OCI-LY7 (cell line): ENCODE measurements at regions not wholly inside any gene's neighbourhood (a gene's known extent, or its start where the extent isn't known, plus 50 kb on each side); places are given as distances from the start of the nearest gene placed in this dataset.

ENCODE experiments used
- BruUV-seq: library from RNA; stranded (reverse); fragments of 400-500 nt; replicated peaks from 2 replicates; lab custom pipeline; 2021; lab: Mats Ljungman, UMichigan
- CTCF ChIA-PET: fragments of 300-600 bp; sonication (Branson Sonifier 250); formaldehyde crosslinking; loops from one replicate; lab custom pipeline; 2022; ENCODE audit warnings: antibody characterized with exemption; ENCODE audit not compliant: unreplicated experiment; lab: Charles Lee
- POLR2A ChIA-PET: fragments of 300-600 bp; sonication (Branson Sonifier 250); formaldehyde crosslinking; loops from one replicate; lab custom pipeline; 2022; ENCODE audit warnings: antibody characterized with exemption; lab: Charles Lee
- DNase-seq: peaks from one replicate; pipeline ENCODE4 v3.0.0-alpha.2; 2015; ENCODE audit warnings: low spot score
- H2AFZ ChIP-seq: fragments of 200-600 bp; sonication (generic), shearing (Covaris generic); 2 replicates; pipeline ENCODE4 v1.6.1; 2014; ENCODE audit warnings: mild to moderate bottlenecking, antibody characterized with exemption, low read length, moderate library complexity
- H3K27ac ChIP-seq: fragments of 200-600 bp; sonication (generic); 2 replicates; pipeline ENCODE4 v1.5.1; 2014; ENCODE audit warnings: mixed run types, low read depth, mild to moderate bottlenecking, moderate library complexity, low read length, inconsistent platforms; ENCODE audit not compliant: poor library complexity, severe bottlenecking
- H3K36me3 ChIP-seq: fragments of 200-600 bp; sonication (generic); 2 replicates; pipeline ENCODE4 v1.6.1; 2014; ENCODE audit warnings: mild to moderate bottlenecking, antibody characterized with exemption, low read length, moderate library complexity, mixed read lengths; ENCODE audit not compliant: insufficient read depth
- H3K4me1 ChIP-seq: fragments of 200-600 bp; sonication (generic); 2 replicates; pipeline ENCODE4 v1.5.1; 2014; ENCODE audit warnings: mild to moderate bottlenecking, low read length; ENCODE audit not compliant: insufficient read depth, poor library complexity, severe bottlenecking
- H3K4me2 ChIP-seq: fragments of 200-600 bp; sonication (generic); 2 replicates; pipeline ENCODE4 v1.6.1; 2014; ENCODE audit warnings: mild to moderate bottlenecking, low read length
- H3K4me3 ChIP-seq: fragments of 200-600 bp; sonication (generic); 2 replicates; pipeline ENCODE4 v1.5.1; 2014; ENCODE audit warnings: mild to moderate bottlenecking, low read depth, low read length; ENCODE audit not compliant: poor library complexity, severe bottlenecking
- H3K79me2 ChIP-seq: fragments of 200-600 bp; sonication (generic); 2 replicates; pipeline ENCODE4 v1.6.1; 2016; ENCODE audit warnings: low read depth, mild to moderate bottlenecking, low read length, moderate library complexity, mixed read lengths; ENCODE audit not compliant: insufficient read depth
- H3K9me2 ChIP-seq: fragments of 200-600 bp; sonication (generic); 2 replicates; pipeline ENCODE4 v1.6.1; 2016; ENCODE audit warnings: mild to moderate bottlenecking, low read length, mixed read lengths; ENCODE audit not compliant: insufficient read depth
- H3K9me3 ChIP-seq: fragments of 200-600 bp; sonication (generic); 2 replicates; pipeline ENCODE4 v1.6.1; 2014; ENCODE audit warnings: mild to moderate bottlenecking, mixed run types, low read length, mixed read lengths
- H4K20me1 ChIP-seq: fragments of 200-600 bp; sonication (generic); 2 replicates; pipeline ENCODE4 v1.6.1; 2014; ENCODE audit warnings: mild to moderate bottlenecking, antibody characterized with exemption, low read length, moderate library complexity, mixed read lengths; ENCODE audit not compliant: insufficient read depth
- CTCF ChIP-seq: fragments of 200-600 bp; sonication (generic); conservative IDR thresholded peaks from 2 replicates; pipeline ENCODE4 v1.5.1; 2014; ENCODE audit warnings: mild to moderate bottlenecking, antibody characterized with exemption, low read length, moderate library complexity, mixed read lengths
- EZH2phosphoT487 ChIP-seq: fragments of 200-600 bp; sonication (generic); IDR thresholded peaks from 2 replicates; pipeline ENCODE4 v1.6.1; 2018; ENCODE audit warnings: low read depth, borderline replicate concordance, mild to moderate bottlenecking, mixed run types, antibody characterized with exemption, low read length, moderate library complexity, mixed read lengths
- intact Hi-C: fragments of 100-400 bp; cut with micrococcal nuclease; formaldehyde crosslinking; loops from one replicate; pipeline ENCODE4 v1.10.0; 2022; ENCODE audit not compliant: unreplicated experiment

GRCh38 chr12:43222796-43223195, 329.2 kb downstream of the ADAMTS20 start:
- TF ChIP-seq CTCF (no peak), EZH2phosphoT487 (no peak)
- Histone ChIP-seq H3K36me3 (no peaks in the 10 kb centered on the region), H3K9me3 (no peaks in the 10 kb centered on the region), H3K4me3 (no peak overlapping the region), H3K9me2 (no peaks in the 10 kb centered on the region), H3K4me1 (no peaks in the 10 kb centered on the region), H3K4me2 (no peak overlapping the region), H3K27ac (no peak overlapping the region), H4K20me1 (no peaks in the 10 kb centered on the region), H3K79me2 (no peaks in the 10 kb centered on the region), H2AFZ (no peak overlapping the region)
- no peak for DNase-seq
- ChIA-PET POLR2A (interaction anchor here (0.9 kb wide), 1 partner anchor 39 kb away, joined by 3 read pairs; no protein-coding TSS in a partner anchor), CTCF (no interaction called here)
- BruUV-seq: no TSS peak
- intact Hi-C loops: no loop called here

- intact Hi-C loops: no loop called here
- ChIA-PET CTCF (no interaction called here), POLR2A (no interaction called here)
- Histone ChIP-seq H3K79me2 (no peaks in the 10 kb centered on the region), H3K27ac (no peak overlapping the region), H3K4me3 (no peak overlapping the region), H3K4me2 (no peak overlapping the region), H4K20me1 (no peaks in the 10 kb centered on the region), H3K9me2 (no peaks in the 10 kb centered on the region), H3K36me3 (no peaks in the 10 kb centered on the region), H3K4me1 (no peaks in the 10 kb centered on the region), H3K9me3 (no peaks in the 10 kb centered on the region), H2AFZ (no peak overlapping the region)
- no TSS peak for BruUV-seq
- DNase-seq: no peak
- no peak for TF ChIP-seq EZH2phosphoT487
- TF ChIP-seq CTCF: no peak
These were observed 330.8 kb downstream of the ADAMTS20 start for GRCh38 chr12:43221216-43221615.

GRCh38 chr12:43216490-43216889, 335.5 kb downstream of the ADAMTS20 start:
- H3K4me2 ChIP-seq: no peak overlapping the region
- no peaks in the 10 kb centered on the region for H3K4me1 ChIP-seq
- H3K36me3 ChIP-seq: no peaks in the 10 kb centered on the region
- intact Hi-C loops: no loop called here
- H3K9me3 ChIP-seq: no peaks in the 10 kb centered on the region
- DNase-seq: no peak
- no peaks in the 10 kb centered on the region for H3K79me2 ChIP-seq
- no TSS peak for BruUV-seq
- H3K27ac ChIP-seq: no peak overlapping the region
- H4K20me1 ChIP-seq: no peaks in the 10 kb centered on the region
- H3K9me2 ChIP-seq: no peaks in the 10 kb centered on the region
- ChIA-PET CTCF (no interaction called here), POLR2A (interaction anchor here (0.6 to 1.3 kb wide), 3 partner anchors 21 to 73 kb away, joined by 3 to 4 read pairs (median 3); no protein-coding TSS in a partner anchor)
- no peak overlapping the region for H3K4me3 ChIP-seq
- H2AFZ ChIP-seq: no peak overlapping the region
- TF ChIP-seq EZH2phosphoT487: no peak
- TF ChIP-seq CTCF: no peak
